HG03066 (cell line): ENCODE measurements at regions not wholly inside any gene's neighbourhood (a gene's known extent, or its start where the extent isn't known, plus 50 kb on each side); places are given as distances from the start of the nearest gene placed in this dataset.

Source experiments
- ATAC-seq: cut with Tn5 transposase; IDR thresholded peaks from one replicate; pipeline ENCODE4 v1.9.1; 2021; ENCODE audit warnings: low read depth; ENCODE audit not compliant: unreplicated experiment

- ATAC-seq: no peak
Measured at GRCh38 chr2:12298352-12298751, 418.4 kb upstream of the TRIB2 start.

- ATAC-seq: no peak
Measured at GRCh38 chr2:12299431-12299830, 417.3 kb upstream of the TRIB2 start.

- ATAC-seq: no peak
Measured at GRCh38 chr2:12300019-12300602, 416.6 kb upstream of the TRIB2 start.

GRCh38 chr2:12300927-12301326 is 415.8 kb upstream of the TRIB2 start:
- ATAC-seq: no peak

GRCh38 chr2:12302140-12302539 is 414.6 kb upstream of the TRIB2 start:
- no peak for ATAC-seq

- no peak for ATAC-seq
Measured at GRCh38 chr2:12302691-12303090, 414.0 kb upstream of the TRIB2 start.

GRCh38 chr2:12303181-12304030 is 413.3 kb upstream of the TRIB2 start:
- no peak for ATAC-seq

GRCh38 chr2:12304564-12305171 is 412.1 kb upstream of the TRIB2 start:
- no peak for ATAC-seq

- ATAC-seq: no peak
Measured at GRCh38 chr2:12305931-12306330, 410.8 kb upstream of the TRIB2 start.

- ATAC-seq: no peak
Measured at GRCh38 chr2:12310399-12310798, 406.3 kb upstream of the TRIB2 start.

- no peak for ATAC-seq
Measured at GRCh38 chr2:12313445-12314126, 403.1 kb upstream of the TRIB2 start.

GRCh38 chr2:12314127-12314760 is 402.5 kb upstream of the TRIB2 start:
- ATAC-seq: no peak

GRCh38 chr2:12315224-12315623 is 401.5 kb upstream of the TRIB2 start:
- no peak for ATAC-seq

- ATAC-seq: no peak
Measured at GRCh38 chr2:12316476-12316875, 400.3 kb upstream of the TRIB2 start.

GRCh38 chr2:12317286-12317685 is 399.4 kb upstream of the TRIB2 start:
- ATAC-seq: no peak

GRCh38 chr2:12317814-12318426 is 398.8 kb upstream of the TRIB2 start:
- ATAC-seq: no peak

GRCh38 chr2:12318427-12319057 is 398.2 kb upstream of the TRIB2 start:
- ATAC-seq: no peak

- ATAC-seq: no peak
Measured at GRCh38 chr2:12320027-12320734, 396.6 kb upstream of the TRIB2 start.

GRCh38 chr2:12320991-12321641 is 395.6 kb upstream of the TRIB2 start:
- ATAC-seq: no peak
